Mesodermal cell (in vitro differentiated cells): ENCODE measurements at regions not wholly inside any gene's neighbourhood (a gene's known extent, or its start where the extent isn't known, plus 50 kb on each side); places are given as distances from the start of the nearest gene placed in this dataset.

Experiments
- H3K27ac ChIP-seq: 2 replicates; pipeline ENCODE4 v1.7.0; 2013; ENCODE audit warnings: mild to moderate bottlenecking, low read depth, low read length, moderate library complexity; ENCODE audit not compliant: severe bottlenecking
- H3K36me3 ChIP-seq: 2 replicates; pipeline ENCODE4 v1.7.1; 2013; ENCODE audit warnings: mild to moderate bottlenecking, low read length, moderate library complexity; ENCODE audit not compliant: control insufficient read depth, insufficient read depth
- H3K4me1 ChIP-seq: one replicate; pipeline ENCODE4 v1.7.1; 2013; ENCODE audit warnings: mild to moderate bottlenecking, low read length; ENCODE audit not compliant: insufficient read depth, control insufficient read depth, poor library complexity, severe bottlenecking
- H3K4me3 ChIP-seq: 2 replicates; pipeline ENCODE4 v1.7.0; 2013; ENCODE audit warnings: low read length, control low read depth, mild to moderate bottlenecking; ENCODE audit not compliant: insufficient read depth, poor library complexity, severe bottlenecking; ENCODE audit errors: extremely low read depth
- H3K9me3 ChIP-seq: 2 replicates; pipeline ENCODE4 v1.7.1; 2013; ENCODE audit warnings: mild to moderate bottlenecking, low read length, moderate library complexity; ENCODE audit not compliant: control insufficient read depth
- WGBS, 2 experiments: methylation state at CpG; one replicate each; pipeline ENCODE4 v1.1.5; 2013; ENCODE audit warnings: missing lambda C conversion rate in 2 of 2; ENCODE audit not compliant: insufficient coverage in 2 of 2; 5-methylcytosine and 5-hydroxymethylcytosine counted together

- H3K27ac ChIP-seq: no peak overlapping the region
- H3K4me1 ChIP-seq: no peaks in the 10 kb centered on the region
- WGBS, 2 experiments: 78 to 100% methylated on average over 1 to 2 of the region's 2 CpGs
- H3K4me3 ChIP-seq: no peak overlapping the region
- H3K36me3 ChIP-seq: no peaks in the 10 kb centered on the region
- H3K9me3 ChIP-seq: no peaks in the 10 kb centered on the region
Measured at GRCh38 chr7:85711894-85712293, 525.0 kb upstream of the SEMA3D start.

DNA sequence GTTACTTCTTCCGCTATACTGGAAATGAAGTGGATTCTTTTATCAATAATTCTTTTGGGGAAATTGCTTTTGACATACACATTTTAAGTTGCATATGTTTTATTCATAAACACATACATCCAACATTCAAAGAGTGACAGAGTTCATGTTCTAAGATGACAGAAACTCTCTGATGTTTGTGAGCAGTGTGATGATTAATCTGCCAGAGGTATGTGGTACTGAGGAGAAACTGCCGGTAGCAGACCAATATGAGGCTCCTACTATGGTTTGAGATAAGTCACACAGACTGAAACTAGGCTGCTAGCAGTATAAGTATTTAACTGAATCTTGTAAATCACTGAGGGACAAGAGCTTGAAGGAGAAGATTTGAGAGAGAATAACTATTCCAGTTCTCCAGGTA lies 524.1 kb upstream of the SEMA3D start:
- Histone ChIP-seq H3K27ac (no peak overlapping the region), H3K9me3 (no peaks in the 10 kb centered on the region), H3K4me3 (no peak overlapping the region), H3K36me3 (no peaks in the 10 kb centered on the region), H3K4me1 (no peaks in the 10 kb centered on the region)
- 88 to 100% methylated on average over 1 of the region's 2 CpGs for WGBS, 2 experiments

- 100% methylated on average over 1 of the region's 1 CpG; no CpG with 5 or more reads in 1 of the 2 experiments for WGBS, 2 experiments
- no peaks in the 10 kb centered on the region for H3K36me3 ChIP-seq
Measured at GRCh38 chr7:85708221-85708620, 521.4 kb upstream of the SEMA3D start.

DNA sequence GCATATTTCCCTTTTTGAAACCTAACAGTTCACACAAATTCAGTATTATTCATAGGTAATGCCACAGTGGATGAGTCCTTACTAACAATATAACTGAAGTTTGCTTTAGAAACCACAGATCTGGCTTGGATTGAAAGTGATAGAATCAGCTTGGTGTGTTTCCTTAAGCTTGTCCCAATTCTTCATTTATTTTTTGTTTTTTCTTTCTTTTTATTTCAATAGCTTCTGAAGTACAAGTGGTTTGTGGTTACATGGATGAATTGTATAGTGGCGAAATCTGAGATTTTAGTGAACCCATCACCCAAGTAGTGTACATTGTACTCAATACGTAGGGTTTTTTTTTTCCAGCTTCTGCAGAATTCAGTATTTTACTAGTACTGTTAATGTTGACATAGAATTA lies 518.2 kb upstream of the SEMA3D start:
- Histone ChIP-seq H3K27ac (no peak overlapping the region), H3K36me3 (no peaks in the 10 kb centered on the region), H3K4me3 (no peak overlapping the region), H3K4me1 (no peaks in the 10 kb centered on the region), H3K9me3 (no peaks in the 10 kb centered on the region)
- WGBS, 2 experiments: no CpG with 5 or more reads among the region's 2 CpGs

More at GRCh38 chr7:85708221-85708620, 521.4 kb upstream of the SEMA3D start:
- no peaks in the 10 kb centered on the region for H3K9me3 ChIP-seq
- H3K4me1 ChIP-seq: no peaks in the 10 kb centered on the region
- H3K27ac ChIP-seq: no peak overlapping the region
- H3K4me3 ChIP-seq: no peak overlapping the region

DNA sequence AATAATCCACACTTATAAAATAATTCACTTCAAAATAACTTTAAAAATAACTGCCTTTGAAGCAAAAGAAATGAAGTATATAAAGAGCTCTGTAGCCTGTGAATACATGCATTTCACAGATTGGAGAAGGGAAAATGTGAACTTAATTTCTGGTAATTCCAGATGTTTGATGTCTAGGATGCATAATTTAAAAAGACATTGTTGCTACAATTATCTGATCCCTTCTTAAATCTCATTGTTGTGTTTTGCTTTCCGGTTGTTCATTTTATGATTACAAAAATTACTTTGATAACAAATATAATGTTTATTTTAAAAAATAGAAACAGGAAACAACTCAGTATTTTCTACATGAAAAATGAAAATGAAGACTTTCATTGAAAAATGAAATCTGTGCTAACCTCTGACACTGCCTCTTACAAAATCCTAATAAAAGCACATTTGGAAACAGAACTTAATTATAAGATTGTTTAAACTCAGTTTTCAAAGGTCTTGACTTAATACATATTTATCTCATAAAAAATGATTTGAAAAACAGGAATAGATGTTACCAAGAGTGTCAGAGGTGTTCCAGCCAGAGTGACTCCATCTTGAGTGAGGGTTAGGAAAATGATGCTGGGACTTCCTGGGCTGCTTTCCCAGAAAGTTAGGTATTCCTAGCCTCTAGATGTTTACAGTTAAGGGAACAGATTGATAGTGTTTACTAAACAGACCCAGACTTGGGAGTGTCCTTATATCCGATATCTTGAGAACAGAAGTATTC lies 516.6 kb upstream of the SEMA3D start:
- no peak overlapping the region for H3K27ac ChIP-seq
- no CpG with 5 or more reads among the region's 2 CpGs for WGBS, 2 experiments
- no peaks in the 10 kb centered on the region for H3K4me1 ChIP-seq
- no peaks in the 10 kb centered on the region for H3K36me3 ChIP-seq
- no peaks in the 10 kb centered on the region for H3K9me3 ChIP-seq
- H3K4me3 ChIP-seq: no peak overlapping the region

GRCh38 chr7:85702348-85702747 lies 515.5 kb upstream of the SEMA3D start:
- H3K4me1 ChIP-seq: no peaks in the 10 kb centered on the region
- no peak overlapping the region for H3K4me3 ChIP-seq
- no peaks in the 10 kb centered on the region for H3K9me3 ChIP-seq
- no peak overlapping the region for H3K27ac ChIP-seq
- H3K36me3 ChIP-seq: no peaks in the 10 kb centered on the region

- Histone ChIP-seq H3K4me3 (no peak overlapping the region), H3K36me3 (no peaks in the 10 kb centered on the region), H3K27ac (no peak overlapping the region), H3K4me1 (peaks cover 6% of the 10 kb centered on the region), H3K9me3 (no peaks in the 10 kb centered on the region)
- 80 to 86% methylated on average over 1 of the region's 2 CpGs for WGBS, 2 experiments
Measured at GRCh38 chr7:85699482-85699881, 512.6 kb upstream of the SEMA3D start.

GRCh38 chr7:85695533-85695932 lies 508.7 kb upstream of the SEMA3D start:
- no peaks in the 10 kb centered on the region for H3K9me3 ChIP-seq
- H3K27ac ChIP-seq: no peak overlapping the region
- no peaks in the 10 kb centered on the region for H3K36me3 ChIP-seq
- no peak overlapping the region for H3K4me3 ChIP-seq
- WGBS, 2 experiments: no CpG with 5 or more reads among the region's 1 CpG
- H3K4me1 ChIP-seq: peaks cover 6% of the 10 kb centered on the region

GRCh38 chr7:85695041-85695440 lies 508.2 kb upstream of the SEMA3D start:
- peaks cover 6% of the 10 kb centered on the region for H3K4me1 ChIP-seq
- no peak overlapping the region for H3K4me3 ChIP-seq
- H3K36me3 ChIP-seq: no peaks in the 10 kb centered on the region
- H3K27ac ChIP-seq: no peak overlapping the region
- H3K9me3 ChIP-seq: no peaks in the 10 kb centered on the region

GRCh38 chr7:85693326-85693725 lies 506.5 kb upstream of the SEMA3D start:
- Histone ChIP-seq H3K36me3 (no peaks in the 10 kb centered on the region), H3K4me1 (peaks cover 6% of the 10 kb centered on the region), H3K9me3 (no peaks in the 10 kb centered on the region), H3K4me3 (no peak overlapping the region), H3K27ac (no peak overlapping the region)
- 100% methylated on average over 1 to 2 of the region's 2 CpGs for WGBS, 2 experiments

DNA sequence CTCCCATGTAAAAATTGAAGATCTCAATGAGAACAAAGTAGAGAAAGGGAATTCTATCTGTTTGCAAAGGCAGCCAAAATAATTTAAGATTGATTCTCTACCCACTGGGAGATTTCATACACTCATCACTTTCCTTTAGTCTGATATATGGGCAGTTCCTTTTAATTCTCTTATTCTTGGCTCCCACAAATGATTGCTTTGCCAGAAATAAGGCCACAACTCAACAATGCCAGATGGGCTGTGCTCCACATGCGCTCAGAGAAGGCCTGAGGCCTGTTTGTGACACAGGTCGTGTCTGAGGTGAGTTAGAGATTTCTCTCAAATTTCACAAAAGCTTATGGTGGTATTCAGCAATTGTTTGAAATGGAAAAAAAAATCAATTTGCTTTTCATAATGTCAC lies 501.9 kb upstream of the SEMA3D start:
- Histone ChIP-seq H3K27ac (no peak overlapping the region), H3K9me3 (peaks cover 8% of the 10 kb centered on the region), H3K4me1 (no peaks in the 10 kb centered on the region), H3K4me3 (no peak overlapping the region), H3K36me3 (no peaks in the 10 kb centered on the region)
- WGBS, 2 experiments: no CpG with 5 or more reads among the region's 2 CpGs
